Body of pancreas (tissue), 4 donors: ENCODE measurements at regions not wholly inside any gene's neighbourhood (a gene's known extent, or its start where the extent isn't known, plus 50 kb on each side); places are given as distances from the start of the nearest gene placed in this dataset.

Experiments used
- POLR2A ChIP-seq, 3 donors: fragments of 450-650 bp; IDR thresholded peaks; one replicate each; pipeline ENCODE4 v1.6.1; 2016; ENCODE audit warnings: antibody characterized with exemption in 3 of 3, mild to moderate bottlenecking in 2 of 3
- TF ChIP-seq, protein P1 (sequence below), 7 experiments: fragments of 450-650 bp in 4 of 7; fragments of 200-600 bp in 3 of 7; sonication (generic) in 3 of 7; IDR thresholded peaks; one replicate each; pipeline ENCODE4 v1.5.1; 2016 to 2019; ENCODE audit warnings: antibody characterized with exemption in 7 of 7

DNA sequence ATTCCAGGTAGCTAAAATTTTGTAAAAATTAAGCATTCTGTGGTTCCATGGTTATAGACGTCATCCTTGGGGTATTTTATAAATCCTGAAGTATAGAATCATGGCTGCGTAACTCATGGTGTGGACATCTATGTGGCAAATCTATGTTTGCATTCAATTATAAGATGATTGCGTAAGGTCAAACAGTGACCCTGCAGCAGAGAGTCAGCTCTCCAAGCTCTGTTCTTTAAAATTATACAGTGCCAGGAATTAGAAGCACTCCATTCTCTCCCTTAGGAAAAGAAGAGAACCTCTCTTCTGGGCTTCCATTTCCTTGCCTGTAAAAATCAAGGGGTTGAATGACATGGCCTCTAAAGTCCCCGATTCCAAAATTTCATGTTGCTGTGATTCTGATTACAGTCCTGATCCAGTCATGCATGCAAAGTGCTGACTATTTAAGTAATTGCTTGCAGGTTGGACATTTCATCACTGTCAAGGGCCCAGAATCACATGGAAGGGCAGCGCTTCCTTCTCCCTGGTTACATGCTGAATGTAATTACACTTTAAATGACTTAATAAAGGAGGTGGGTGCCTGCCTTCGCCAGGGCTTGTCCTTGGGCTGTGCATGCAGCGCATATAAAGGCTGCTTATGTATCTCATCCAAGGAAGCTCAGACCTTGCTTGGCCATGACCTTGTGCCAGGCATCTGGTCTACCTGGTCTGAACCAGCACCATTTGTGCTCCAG, 550.7 kb downstream of the TYW1 start:
- TF ChIP-seq, protein P1, sequence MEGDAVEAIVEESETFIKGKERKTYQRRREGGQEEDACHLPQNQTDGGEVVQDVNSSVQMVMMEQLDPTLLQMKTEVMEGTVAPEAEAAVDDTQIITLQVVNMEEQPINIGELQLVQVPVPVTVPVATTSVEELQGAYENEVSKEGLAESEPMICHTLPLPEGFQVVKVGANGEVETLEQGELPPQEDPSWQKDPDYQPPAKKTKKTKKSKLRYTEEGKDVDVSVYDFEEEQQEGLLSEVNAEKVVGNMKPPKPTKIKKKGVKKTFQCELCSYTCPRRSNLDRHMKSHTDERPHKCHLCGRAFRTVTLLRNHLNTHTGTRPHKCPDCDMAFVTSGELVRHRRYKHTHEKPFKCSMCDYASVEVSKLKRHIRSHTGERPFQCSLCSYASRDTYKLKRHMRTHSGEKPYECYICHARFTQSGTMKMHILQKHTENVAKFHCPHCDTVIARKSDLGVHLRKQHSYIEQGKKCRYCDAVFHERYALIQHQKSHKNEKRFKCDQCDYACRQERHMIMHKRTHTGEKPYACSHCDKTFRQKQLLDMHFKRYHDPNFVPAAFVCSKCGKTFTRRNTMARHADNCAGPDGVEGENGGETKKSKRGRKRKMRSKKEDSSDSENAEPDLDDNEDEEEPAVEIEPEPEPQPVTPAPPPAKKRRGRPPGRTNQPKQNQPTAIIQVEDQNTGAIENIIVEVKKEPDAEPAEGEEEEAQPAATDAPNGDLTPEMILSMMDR (IDR thresholded peaks at IDR 0.05) = no peak
- no peak for TF ChIP-seq POLR2A (IDR thresholded peaks at IDR 0.05)
